ENCODE measurements at regions not wholly inside any gene's neighbourhood (a gene's known extent, or its start where the extent isn't known, plus 50 kb on each side); places are given as distances from the start of the nearest gene placed in this dataset.
A peak's percentile ranks its signal among the peaks of the same experiment; 100 is the strongest.

DNA sequence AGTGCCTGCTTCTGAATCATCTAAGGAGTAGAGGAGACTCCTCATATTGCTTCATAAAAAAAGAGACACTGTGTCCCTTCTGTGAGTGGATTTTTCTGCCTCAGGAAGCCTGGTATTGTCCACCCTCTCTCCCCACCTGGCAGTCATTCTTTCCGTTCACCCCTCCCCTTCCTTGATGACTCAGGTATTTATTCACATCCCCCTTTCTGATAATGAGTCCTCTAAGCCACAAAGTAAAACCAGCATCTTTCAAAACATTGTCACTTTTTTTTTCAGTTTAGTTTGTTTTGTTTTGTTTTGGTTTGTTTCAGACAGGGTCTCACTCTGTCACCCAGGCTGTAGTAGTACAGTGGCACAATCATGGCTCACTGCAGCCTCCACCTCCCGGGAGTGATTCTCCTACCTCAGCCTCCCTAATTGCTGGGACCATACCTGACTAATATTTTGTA, 65.2 kb upstream of the UBE2E1 start (continued):
- TF ChIP-seq FOS (IDR thresholded peaks at IDR 0.05; ENCODE audit: borderline replicate concordance, extremely low read depth, insufficient read length) (no peak), CHD1 (IDR thresholded peaks at IDR 0.05; ENCODE audit: low read depth, low read length) (no peak), NR2F1 (conservative IDR thresholded peaks at IDR 0.05) (no peak), MTA2 (IDR thresholded peaks at IDR 0.05; ENCODE audit: low read depth) (peak; percentile 63; the same call in 1 of the 2 replicates), EED (IDR thresholded peaks at IDR 0.05; ENCODE audit: low read depth) (0 out of 2 replicates have a peak, but pooled peaks have one; percentile 44), JUND (IDR thresholded peaks at IDR 0.05; ENCODE audit: low read depth, low read length) (0 out of 2 replicates have a peak, but pooled peaks have one; percentile 26), ATF7 (IDR thresholded peaks at IDR 0.05; ENCODE audit: low read depth) (peak; percentile 46), SUZ12 (IDR thresholded peaks at IDR 0.05; ENCODE audit: unreplicated experiment) (no peak), CEBPB (IDR thresholded peaks at IDR 0.05; ENCODE audit: borderline replicate concordance in 1 of 2, low read depth in 2 of 2, low read length in 2 of 2) (0 out of 4 replicates have a peak, but pooled peaks of 1 of the 2 experiments have one; percentile 28), IKZF2 (IDR thresholded peaks at IDR 0.05) (peak; percentile 13 to 50; a peak in 1 of 4 replicates), TCF3 (IDR thresholded peaks at IDR 0.05; ENCODE audit: borderline replicate concordance, insufficient read depth, low read depth, low read length) (peak; percentile 53; the same call in 1 of the 2 replicates), BACH1 (IDR thresholded peaks at IDR 0.05; ENCODE audit: borderline replicate concordance) (peak; percentile 44; the same call in 1 of the 2 replicates)

DNA sequence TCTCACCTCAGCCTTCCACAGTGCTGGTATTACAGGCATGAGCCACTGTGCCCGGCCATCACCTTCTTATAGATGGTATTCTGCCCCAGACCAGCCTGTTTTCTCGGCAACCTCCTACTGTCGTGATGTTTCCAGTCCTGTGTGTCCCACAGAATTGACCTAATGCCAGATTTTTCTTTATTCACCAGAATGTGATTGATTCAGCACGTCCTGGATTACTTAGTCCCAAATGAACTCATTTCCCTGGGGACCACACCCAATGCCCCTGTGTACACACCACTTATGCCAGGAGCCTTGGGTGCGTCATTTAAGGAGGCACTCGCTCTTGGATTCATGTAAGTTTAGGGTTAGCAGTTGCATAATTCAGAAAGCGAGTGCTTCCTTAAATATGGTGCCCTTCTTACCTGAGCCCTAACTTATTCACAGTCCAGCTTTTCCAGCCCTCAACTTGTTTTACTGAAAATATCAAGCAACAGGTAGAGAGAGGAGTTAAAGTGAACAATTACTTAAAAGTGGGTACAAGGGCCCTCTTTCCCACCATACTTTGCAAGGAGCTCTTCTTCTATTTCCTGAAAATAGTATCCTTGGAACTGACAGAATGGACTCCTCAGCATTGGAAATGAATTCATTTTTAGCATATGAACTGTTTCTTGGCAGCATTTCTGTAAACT, 64.6 kb upstream of the UBE2E1 start:
- Histone ChIP-seq H3K4me1 (ENCODE audit: control insufficient read depth, insufficient read depth, low read length) (peaks cover 7% of the 10 kb centered on the region), H2AFZ (ENCODE audit: control insufficient read depth, low read depth, low read length) (no peak overlapping the region), H3K79me2 (ENCODE audit: control insufficient read depth, insufficient read depth, low read length) (no peaks in the 10 kb centered on the region), H3K27ac (ENCODE audit: control insufficient read depth, insufficient read depth) (no peak overlapping the region), H3K9ac (ENCODE audit: control insufficient read depth, insufficient read depth, low read length) (no peak overlapping the region), H3K36me3 (ENCODE audit: control insufficient read depth in 2 of 2, insufficient read depth in 2 of 2, low read length in 1 of 2) (no peaks in the 10 kb centered on the region), H3K4me3 (no peak overlapping the region), H3K9me3 (replicated peaks; ENCODE audit: control insufficient read depth, insufficient read depth, low read length) (no peaks in the 10 kb centered on the region), H3K4me2 (ENCODE audit: control insufficient read depth, insufficient read depth) (no peak overlapping the region), H4K20me1 (ENCODE audit: control insufficient read depth, insufficient read depth) (no peaks in the 10 kb centered on the region), H3K27me3 (replicated peaks in 1 of 2; ENCODE audit: control insufficient read depth in 2 of 2, insufficient read depth in 2 of 2, low read length in 1 of 2) (no peaks in the 10 kb centered on the region)
- intact Hi-C loops (cut with micrococcal nuclease; ENCODE audit: unreplicated experiment), result no loop called here
- RAD21 ChIA-PET (ENCODE audit: unreplicated experiment), result no interaction called here
- no TSS peak for BruUV-seq (replicated peaks)
- DNase-seq (ENCODE audit: low read depth, low spot score) (no peak), FAIRE-seq (no peak), ATAC-seq (no peak)
- SMC1A ChIA-PET (ENCODE audit: uncharacterized antibody, unreplicated experiment), result interaction anchor here (0.6 kb wide), 1 partner anchor 55 kb away, joined by 3 read pairs; no protein-coding TSS in a partner anchor
- in situ Hi-C loops (cut with MboI), result no loop called here
- WGBS (ENCODE audit: insufficient coverage, insufficient replicate concordance, low lambda C conversion rate, missing lambda C conversion rate), result 40% methylated on average over 7 of the region's 7 CpGs
- CTCF ChIA-PET, result no interaction called here
- POLR2A ChIA-PET, result no interaction called here
- TF ChIP-seq, protein P1, sequence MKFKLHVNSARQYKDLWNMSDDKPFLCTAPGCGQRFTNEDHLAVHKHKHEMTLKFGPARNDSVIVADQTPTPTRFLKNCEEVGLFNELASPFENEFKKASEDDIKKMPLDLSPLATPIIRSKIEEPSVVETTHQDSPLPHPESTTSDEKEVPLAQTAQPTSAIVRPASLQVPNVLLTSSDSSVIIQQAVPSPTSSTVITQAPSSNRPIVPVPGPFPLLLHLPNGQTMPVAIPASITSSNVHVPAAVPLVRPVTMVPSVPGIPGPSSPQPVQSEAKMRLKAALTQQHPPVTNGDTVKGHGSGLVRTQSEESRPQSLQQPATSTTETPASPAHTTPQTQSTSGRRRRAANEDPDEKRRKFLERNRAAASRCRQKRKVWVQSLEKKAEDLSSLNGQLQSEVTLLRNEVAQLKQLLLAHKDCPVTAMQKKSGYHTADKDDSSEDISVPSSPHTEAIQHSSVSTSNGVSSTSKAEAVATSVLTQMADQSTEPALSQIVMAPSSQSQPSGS (IDR thresholded peaks at IDR 0.05; ENCODE audit: low read length), result no peak
- TF ChIP-seq BHLHE40 (IDR thresholded peaks at IDR 0.05; ENCODE audit: borderline replicate concordance in 1 of 2, low read depth in 2 of 2, low read length in 1 of 2), result no peak
- no peak for TF ChIP-seq CBFB (IDR thresholded peaks at IDR 0.05; ENCODE audit: low read depth)
- no peak for TF ChIP-seq RUNX3 (IDR thresholded peaks at IDR 0.05; ENCODE audit: low read length)
- no peak for TF ChIP-seq STAT1 (conservative IDR thresholded peaks at IDR 0.05)
- TF ChIP-seq, protein P2, sequence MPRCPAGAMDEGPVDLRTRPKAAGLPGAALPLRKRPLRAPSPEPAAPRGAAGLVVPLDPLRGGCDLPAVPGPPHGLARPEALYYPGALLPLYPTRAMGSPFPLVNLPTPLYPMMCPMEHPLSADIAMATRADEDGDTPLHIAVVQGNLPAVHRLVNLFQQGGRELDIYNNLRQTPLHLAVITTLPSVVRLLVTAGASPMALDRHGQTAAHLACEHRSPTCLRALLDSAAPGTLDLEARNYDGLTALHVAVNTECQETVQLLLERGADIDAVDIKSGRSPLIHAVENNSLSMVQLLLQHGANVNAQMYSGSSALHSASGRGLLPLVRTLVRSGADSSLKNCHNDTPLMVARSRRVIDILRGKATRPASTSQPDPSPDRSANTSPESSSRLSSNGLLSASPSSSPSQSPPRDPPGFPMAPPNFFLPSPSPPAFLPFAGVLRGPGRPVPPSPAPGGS (IDR thresholded peaks at IDR 0.05; ENCODE audit: borderline replicate concordance, insufficient read depth, low read depth, low read length, poor library complexity, severe bottlenecking), result no peak
- TF ChIP-seq SMC3 (IDR thresholded peaks at IDR 0.05; ENCODE audit: borderline replicate concordance, low read length), result no peak
- TF ChIP-seq, protein P3, sequence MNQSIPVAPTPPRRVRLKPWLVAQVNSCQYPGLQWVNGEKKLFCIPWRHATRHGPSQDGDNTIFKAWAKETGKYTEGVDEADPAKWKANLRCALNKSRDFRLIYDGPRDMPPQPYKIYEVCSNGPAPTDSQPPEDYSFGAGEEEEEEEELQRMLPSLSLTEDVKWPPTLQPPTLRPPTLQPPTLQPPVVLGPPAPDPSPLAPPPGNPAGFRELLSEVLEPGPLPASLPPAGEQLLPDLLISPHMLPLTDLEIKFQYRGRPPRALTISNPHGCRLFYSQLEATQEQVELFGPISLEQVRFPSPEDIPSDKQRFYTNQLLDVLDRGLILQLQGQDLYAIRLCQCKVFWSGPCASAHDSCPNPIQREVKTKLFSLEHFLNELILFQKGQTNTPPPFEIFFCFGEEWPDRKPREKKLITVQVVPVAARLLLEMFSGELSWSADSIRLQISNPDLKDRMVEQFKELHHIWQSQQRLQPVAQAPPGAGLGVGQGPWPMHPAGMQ (IDR thresholded peaks at IDR 0.05; ENCODE audit: borderline replicate concordance), result no peak
- TF ChIP-seq SUZ12 (IDR thresholded peaks at IDR 0.05; ENCODE audit: unreplicated experiment), result no peak
